GM18520 (cell line): ENCODE measurements at regions not wholly inside any gene's neighbourhood (a gene's known extent, or its start where the extent isn't known, plus 50 kb on each side); places are given as distances from the start of the nearest gene placed in this dataset.
"Not testable (repeated sequence)": the region's sequence is repeated elsewhere in the genome, so short reads cannot be mapped to it uniquely, and the experiment has no call there.

Experiments
- ATAC-seq: cut with Tn5 transposase; IDR thresholded peaks from one replicate; pipeline ENCODE4 v1.9.1; 2021; ENCODE audit not compliant: unreplicated experiment

- ATAC-seq: no peak
These were observed 143.7 kb upstream of the ZNF385D start for GRCh38 chr3:21894459-21895340.

GRCh38 chr3:21898316-21898715 is 147.3 kb upstream of the ZNF385D start:
- no peak for ATAC-seq

GRCh38 chr3:21901484-21901883 is 150.5 kb upstream of the ZNF385D start:
- no peak for ATAC-seq

GRCh38 chr3:21902956-21903355 is 151.9 kb upstream of the ZNF385D start:
- no peak for ATAC-seq

- ATAC-seq: no peak
These were observed 158.1 kb upstream of the ZNF385D start for GRCh38 chr3:21909096-21909495.

GRCh38 chr3:21912711-21913110 is 161.7 kb upstream of the ZNF385D start:
- ATAC-seq: no peak

- ATAC-seq: no peak
These were observed 162.8 kb upstream of the ZNF385D start for GRCh38 chr3:21913791-21914190.

GRCh38 chr3:21914451-21914850 is 163.4 kb upstream of the ZNF385D start:
- no peak for ATAC-seq

- ATAC-seq: no peak
These were observed 168.4 kb upstream of the ZNF385D start for GRCh38 chr3:21919383-21919782.

GRCh38 chr3:21920421-21920861 is 169.4 kb upstream of the ZNF385D start:
- ATAC-seq: no peak

- ATAC-seq: not testable (repeated sequence)
These were observed 172.1 kb upstream of the ZNF385D start for GRCh38 chr3:21923156-21923555.

- no peak for ATAC-seq
These were observed 176.3 kb upstream of the ZNF385D start for GRCh38 chr3:21927261-21927660.

- no peak for ATAC-seq
These were observed 183.6 kb upstream of the ZNF385D start for GRCh38 chr3:21934591-21934990.

GRCh38 chr3:21936207-21936606 is 185.2 kb upstream of the ZNF385D start:
- no peak for ATAC-seq

GRCh38 chr3:21938267-21938681 is 187.3 kb upstream of the ZNF385D start:
- ATAC-seq: no peak

GRCh38 chr3:21942328-21942727 is 191.3 kb upstream of the ZNF385D start:
- ATAC-seq: no peak

GRCh38 chr3:21944251-21944650 is 193.2 kb upstream of the ZNF385D start:
- no peak for ATAC-seq

GRCh38 chr3:21952856-21953255 is 201.8 kb upstream of the ZNF385D start:
- no peak for ATAC-seq

- no peak for ATAC-seq
These were observed 203.7 kb upstream of the ZNF385D start for GRCh38 chr3:21954709-21955108.

GRCh38 chr3:21955406-21955805 is 204.4 kb upstream of the ZNF385D start:
- no peak for ATAC-seq

- no peak for ATAC-seq
These were observed 209.0 kb upstream of the ZNF385D start for GRCh38 chr3:21960033-21960432.

GRCh38 chr3:21962456-21962855 is 211.4 kb upstream of the ZNF385D start:
- ATAC-seq: no peak

- ATAC-seq: not testable (repeated sequence)
These were observed 215.4 kb upstream of the ZNF385D start for GRCh38 chr3:21966457-21966856.
